Left cardiac atrium (tissue), 4 donors: ENCODE measurements at regions not wholly inside any gene's neighbourhood (a gene's known extent, or its start where the extent isn't known, plus 50 kb on each side); places are given as distances from the start of the nearest gene placed in this dataset.

Experiments used
- ATAC-seq, 2 donors: fragments of 200-7000 bp; cut with Tn5 transposase; one replicate each; pipeline ENCODE4 v1.9.1; 2020; ENCODE audit warnings: mild to moderate bottlenecking in 2 of 2, moderate library complexity in 2 of 2
- DNase-seq: peaks from one replicate; pipeline ENCODE4 v3.0.0-alpha.2; 2020
- intact Hi-C, 2 donors: fragments of 100-400 bp; cut with DNase I; formaldehyde crosslinking; loops; one replicate each; pipeline versions ENCODE4 v1.14.1 to v1.15.1; 2022 to 2023
- donor health status: DM: no; HTN: yes; CAD: no.
- donor health status: DM: no; HTN: yes; CAD: no; lungs with severe emphysema.
- donor health status: DM: yes; HTN: yes; CAD: no.
- donor health status: Dilated cardiomyopathy.

- intact Hi-C loops = no loop called here
- DNase-seq (no peak), ATAC-seq (no peak)
Measured at GRCh38 chr2:216553482-216554240, 55.0 kb downstream of the RPL37A start.

- intact Hi-C loops = no loop called here
- DNase-seq = no peak
- no peak for ATAC-seq
Measured at GRCh38 chr2:216554286-216554685, 55.6 kb downstream of the RPL37A start.

GRCh38 chr2:216554755-216555154 is 56.1 kb downstream of the RPL37A start:
- DNase-seq = no peak
- ATAC-seq = peak; percentile 3 to 21
- intact Hi-C loops = no loop called here

- intact Hi-C loops = no loop called here
- peak; percentile 85 to 89 for ATAC-seq
- DNase-seq = peak; percentile 56
Measured at GRCh38 chr2:216555274-216555673, 56.6 kb downstream of the RPL37A start.

GRCh38 chr2:216556202-216556601 is 57.6 kb downstream of the RPL37A start:
- ATAC-seq (no peak), DNase-seq (no peak)
- intact Hi-C loops = no loop called here

- intact Hi-C loops = no loop called here
- no peak for ATAC-seq
Measured at GRCh38 chr2:216557413-216557812, 58.8 kb downstream of the RPL37A start.

GRCh38 chr2:216557820-216558219 is 59.2 kb downstream of the RPL37A start:
- DNase-seq (no peak), ATAC-seq (no peak)
- intact Hi-C loops = no loop called here

More at GRCh38 chr2:216557413-216557812, 58.8 kb downstream of the RPL37A start:
- no peak for DNase-seq

GRCh38 chr2:216559625-216560156 is 61.0 kb downstream of the RPL37A start:
- intact Hi-C loops = no loop called here
- DNase-seq = no peak

GRCh38 chr2:216560838-216561270 is 62.2 kb downstream of the RPL37A start:
- ATAC-seq (peak; percentile 51 to 78), DNase-seq (no peak)
- intact Hi-C loops = no loop called here

More at GRCh38 chr2:216559625-216560156, 61.0 kb downstream of the RPL37A start:
- no peak for ATAC-seq

GRCh38 chr2:216562696-216563435 is 64.2 kb downstream of the RPL37A start:
- peak in 1 of 2 donors; percentile 64 for ATAC-seq
- intact Hi-C loops = no loop called here
- DNase-seq = no peak

GRCh38 chr2:216563646-216564045 is 65.0 kb downstream of the RPL37A start:
- no peak for ATAC-seq
- DNase-seq = no peak
- intact Hi-C loops = no loop called here

GRCh38 chr2:216564611-216565010 is 66.0 kb downstream of the RPL37A start:
- no peak for ATAC-seq
- intact Hi-C loops = no loop called here
- no peak for DNase-seq

GRCh38 chr2:216565956-216566355 is 67.3 kb upstream of the IGFBP2 start:
- intact Hi-C loops = no loop called here

GRCh38 chr2:216568576-216568975 is 64.6 kb upstream of the IGFBP2 start:
- ATAC-seq = no peak
- DNase-seq = no peak
- intact Hi-C loops = no loop called here

More at GRCh38 chr2:216565956-216566355, 67.3 kb upstream of the IGFBP2 start:
- DNase-seq = no peak
- no peak for ATAC-seq

- ATAC-seq (no peak), DNase-seq (no peak)
- intact Hi-C loops = loop anchor here in 1 of 2 donors (5.0 kb wide), 1 partner anchor 32 kb away; no protein-coding TSS in a partner anchor
Measured at GRCh38 chr2:216569765-216570164, 63.5 kb upstream of the IGFBP2 start.

- no peak for DNase-seq
- ATAC-seq = no peak
- intact Hi-C loops = loop anchor here in 1 of 2 donors (5.0 kb wide), 1 partner anchor 33 kb away; no protein-coding TSS in a partner anchor
Measured at GRCh38 chr2:216570357-216570756, 62.9 kb upstream of the IGFBP2 start.

- DNase-seq = no peak
- no peak for ATAC-seq
- intact Hi-C loops = loop anchor here in 1 of 2 donors (5.0 kb wide), 1 partner anchor 34 kb away; no protein-coding TSS in a partner anchor
Measured at GRCh38 chr2:216571178-216571908, 61.9 kb upstream of the IGFBP2 start.

- ATAC-seq (no peak), DNase-seq (no peak)
- intact Hi-C loops = loop anchor here in 1 of 2 donors (5.0 kb wide), 1 partner anchor 35 kb away; no protein-coding TSS in a partner anchor
Measured at GRCh38 chr2:216571909-216572513, 61.2 kb upstream of the IGFBP2 start.
